GM21786 (cell line): ENCODE measurements at regions not wholly inside any gene's neighbourhood (a gene's known extent, or its start where the extent isn't known, plus 50 kb on each side); places are given as distances from the start of the nearest gene placed in this dataset.

Experiments used
- ATAC-seq: cut with Tn5 transposase; IDR thresholded peaks from one replicate; pipeline ENCODE4 v1.9.1; 2021; ENCODE audit not compliant: unreplicated experiment

GRCh38 chr7:41147606-41148485 lies 555.0 kb downstream of the INHBA start:
- no peak for ATAC-seq

GRCh38 chr7:41146429-41146828 lies 556.5 kb downstream of the INHBA start:
- ATAC-seq = no peak

GRCh38 chr7:41145656-41146055 lies 557.2 kb downstream of the INHBA start:
- no peak for ATAC-seq

- ATAC-seq = no peak
Measured at GRCh38 chr7:41142904-41143473, 559.9 kb downstream of the INHBA start.

- ATAC-seq = no peak
Measured at GRCh38 chr7:41139789-41140188, 563.1 kb downstream of the INHBA start.

GRCh38 chr7:41136551-41136950 lies 566.3 kb downstream of the INHBA start:
- ATAC-seq = no peak

GRCh38 chr7:41135511-41135910 lies 567.4 kb downstream of the INHBA start:
- no peak for ATAC-seq

- peak; percentile 86 for ATAC-seq
Measured at GRCh38 chr7:41134300-41135255, 568.3 kb downstream of the INHBA start.

GRCh38 chr7:41133690-41134299 lies 569.1 kb downstream of the INHBA start:
- peak; percentile 28 for ATAC-seq

- no peak for ATAC-seq
Measured at GRCh38 chr7:41131956-41132355, 570.9 kb downstream of the INHBA start.

- ATAC-seq = no peak
Measured at GRCh38 chr7:41130561-41131236, 572.2 kb downstream of the INHBA start.

GRCh38 chr7:41130086-41130485 lies 572.8 kb downstream of the INHBA start:
- ATAC-seq = no peak

- no peak for ATAC-seq
Measured at GRCh38 chr7:41125343-41125742, 577.5 kb downstream of the INHBA start.

- ATAC-seq = no peak
Measured at GRCh38 chr7:41122256-41122987, 580.5 kb downstream of the INHBA start.

- no peak for ATAC-seq
Measured at GRCh38 chr7:41121228-41121627, 581.7 kb downstream of the INHBA start.

- ATAC-seq = no peak
Measured at GRCh38 chr7:41118486-41118885, 584.4 kb downstream of the INHBA start.

GRCh38 chr7:41117431-41117830 lies 585.5 kb downstream of the INHBA start:
- ATAC-seq = no peak

GRCh38 chr7:41116817-41117216 lies 586.1 kb downstream of the INHBA start:
- ATAC-seq = no peak

- no peak for ATAC-seq
Measured at GRCh38 chr7:41116337-41116736, 586.6 kb downstream of the INHBA start.

- ATAC-seq = no peak
Measured at GRCh38 chr7:41114691-41115090, 588.2 kb downstream of the INHBA start.
